OCI-LY7 (cell line): ENCODE measurements at regions not wholly inside any gene's neighbourhood (a gene's known extent, or its start where the extent isn't known, plus 50 kb on each side); places are given as distances from the start of the nearest gene placed in this dataset.

Experiments used
- CTCF ChIP-seq: fragments of 200-600 bp; sonication (generic); conservative IDR thresholded peaks from 2 replicates; pipeline ENCODE4 v1.5.1; 2014; ENCODE audit warnings: mild to moderate bottlenecking, antibody characterized with exemption, low read length, moderate library complexity, mixed read lengths
- EZH2phosphoT487 ChIP-seq: fragments of 200-600 bp; sonication (generic); IDR thresholded peaks from 2 replicates; pipeline ENCODE4 v1.6.1; 2018; ENCODE audit warnings: low read depth, borderline replicate concordance, mild to moderate bottlenecking, mixed run types, antibody characterized with exemption, low read length, moderate library complexity, mixed read lengths

DNA sequence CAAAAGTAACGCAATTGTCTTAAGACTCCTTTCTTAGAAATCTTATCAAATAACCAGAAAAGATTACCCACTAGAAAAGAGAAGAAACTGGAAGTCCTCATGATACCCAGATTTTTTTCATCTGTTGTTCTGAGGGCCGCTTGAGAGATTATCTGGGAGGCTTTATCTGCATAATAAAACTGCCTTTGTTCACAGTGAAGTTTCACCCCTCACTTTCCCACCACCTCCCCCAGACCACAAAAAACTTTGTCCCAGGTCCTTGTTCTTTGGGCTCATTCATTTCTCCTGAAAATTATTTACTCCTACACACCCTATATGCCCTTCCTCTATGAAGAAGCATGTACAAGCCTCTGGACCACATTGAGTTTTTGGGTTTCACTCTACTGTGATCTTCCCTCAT, 745.1 kb upstream of the COBL start:
- TF ChIP-seq CTCF (no peak), EZH2phosphoT487 (no peak)
